MCF 10A (cell line): ENCODE measurements at regions not wholly inside any gene's neighbourhood (a gene's known extent, or its start where the extent isn't known, plus 50 kb on each side); places are given as distances from the start of the nearest gene placed in this dataset.

ENCODE experiments used
- BruUV-seq: library from RNA; stranded (reverse); fragments of 400-500 nt; replicated peaks from 2 replicates; lab custom pipeline; 2021; lab: Mats Ljungman, UMichigan
- CTCF ChIA-PET: fragments of 300-600 bp; sonication (Branson Sonifier 250); formaldehyde crosslinking; extraction: SDS; loops from one replicate; lab custom pipeline; 2021; ENCODE audit warnings: antibody characterized with exemption, inconsistent platforms; lab: Yijun Ruan, JAX
- POLR2A ChIA-PET: fragments of 300-600, 350-650 bp; sonication (Branson Sonifier 250); formaldehyde crosslinking; extraction: SDS; loops from one replicate; lab custom pipeline; 2020; ENCODE audit warnings: antibody characterized with exemption, inconsistent platforms; lab: Yijun Ruan, JAX
- DNase-seq: peaks from one replicate; pipeline ENCODE4 v3.0.0-alpha.2; 2018; ENCODE audit not compliant: unreplicated experiment
- H3K27ac Mint-ChIP-seq: one replicate; pipeline ENCODE4 v1.8.0; 2022; ENCODE audit warnings: mild to moderate bottlenecking, low read depth, mixed read lengths; ENCODE audit not compliant: unreplicated experiment
- H3K27me3 Mint-ChIP-seq: one replicate; pipeline ENCODE4 v1.8.0; 2022; ENCODE audit warnings: mixed read lengths; ENCODE audit not compliant: insufficient read depth, unreplicated experiment
- H3K36me3 Mint-ChIP-seq: one replicate; pipeline ENCODE4 v1.8.0; 2022; ENCODE audit warnings: mild to moderate bottlenecking, moderate library complexity, mixed read lengths; ENCODE audit not compliant: insufficient read depth, unreplicated experiment
- H3K4me1 Mint-ChIP-seq: one replicate; pipeline ENCODE4 v1.8.0; 2022; ENCODE audit warnings: mixed read lengths; ENCODE audit not compliant: insufficient read depth, unreplicated experiment
- H3K4me3 Mint-ChIP-seq: one replicate; pipeline ENCODE4 v1.8.0; 2022; ENCODE audit warnings: mild to moderate bottlenecking, moderate library complexity, mixed read lengths; ENCODE audit not compliant: unreplicated experiment
- H3K9me3 Mint-ChIP-seq: one replicate; pipeline ENCODE4 v1.8.0; 2022; ENCODE audit warnings: mixed read lengths; ENCODE audit not compliant: unreplicated experiment
- intact Hi-C: fragments of 100-400 bp; cut with micrococcal nuclease; formaldehyde crosslinking; loops from 2 replicates; pipeline ENCODE4 v1.14.1; 2022
- TF ChIP-seq, protein P1 (sequence below): fragments of 200-600 bp; IDR thresholded peaks from one replicate; pipeline ENCODE4 v1.8.0; 2022; ENCODE audit warnings: antibody characterized with exemption, mild to moderate bottlenecking; ENCODE audit not compliant: unreplicated experiment

DNA sequence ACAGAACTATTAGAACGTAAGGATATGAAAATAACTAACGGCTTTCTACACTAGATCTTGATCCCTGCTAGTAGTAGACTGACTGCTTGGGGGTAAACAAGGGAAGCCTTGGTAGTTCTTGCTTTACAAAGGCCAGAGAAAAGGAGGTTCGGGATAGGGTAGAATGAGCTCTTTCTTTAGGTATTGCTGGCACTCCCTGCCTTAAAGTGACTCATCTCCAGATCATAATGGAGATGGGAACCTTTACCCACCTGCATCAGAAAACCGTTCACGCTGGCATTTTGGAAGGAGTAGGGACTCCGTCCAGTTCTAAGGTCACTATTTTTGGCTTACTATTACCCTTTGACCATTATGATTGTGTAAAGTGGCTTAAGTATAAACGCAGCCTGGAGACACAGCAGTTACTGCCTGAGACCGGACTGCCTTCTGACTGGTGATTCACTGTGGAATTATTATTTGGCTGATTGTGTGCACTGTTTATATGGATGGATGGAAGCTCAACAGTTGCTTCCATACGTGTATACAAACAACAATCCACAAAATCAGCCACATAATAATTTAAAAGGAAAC is 482.5 kb downstream of the STK39 start:
- peaks cover 5% of the 10 kb centered on the region for H3K4me1 Mint-ChIP-seq
- TF ChIP-seq, protein P1, sequence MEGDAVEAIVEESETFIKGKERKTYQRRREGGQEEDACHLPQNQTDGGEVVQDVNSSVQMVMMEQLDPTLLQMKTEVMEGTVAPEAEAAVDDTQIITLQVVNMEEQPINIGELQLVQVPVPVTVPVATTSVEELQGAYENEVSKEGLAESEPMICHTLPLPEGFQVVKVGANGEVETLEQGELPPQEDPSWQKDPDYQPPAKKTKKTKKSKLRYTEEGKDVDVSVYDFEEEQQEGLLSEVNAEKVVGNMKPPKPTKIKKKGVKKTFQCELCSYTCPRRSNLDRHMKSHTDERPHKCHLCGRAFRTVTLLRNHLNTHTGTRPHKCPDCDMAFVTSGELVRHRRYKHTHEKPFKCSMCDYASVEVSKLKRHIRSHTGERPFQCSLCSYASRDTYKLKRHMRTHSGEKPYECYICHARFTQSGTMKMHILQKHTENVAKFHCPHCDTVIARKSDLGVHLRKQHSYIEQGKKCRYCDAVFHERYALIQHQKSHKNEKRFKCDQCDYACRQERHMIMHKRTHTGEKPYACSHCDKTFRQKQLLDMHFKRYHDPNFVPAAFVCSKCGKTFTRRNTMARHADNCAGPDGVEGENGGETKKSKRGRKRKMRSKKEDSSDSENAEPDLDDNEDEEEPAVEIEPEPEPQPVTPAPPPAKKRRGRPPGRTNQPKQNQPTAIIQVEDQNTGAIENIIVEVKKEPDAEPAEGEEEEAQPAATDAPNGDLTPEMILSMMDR: no peak
- BruUV-seq: no TSS peak
- ChIA-PET CTCF (interaction anchor here (0.6 kb wide), 1 partner anchor 11 kb away, joined by 4 read pairs; no protein-coding TSS in a partner anchor), POLR2A (no interaction called here)
- no peaks in the 10 kb centered on the region for H3K36me3 Mint-ChIP-seq
- DNase-seq: peak; percentile 30
- H3K27me3 Mint-ChIP-seq: no peaks in the 10 kb centered on the region
- no peaks in the 10 kb centered on the region for H3K9me3 Mint-ChIP-seq
- no peak overlapping the region for H3K4me3 Mint-ChIP-seq
- intact Hi-C loops: no loop called here
- no peak overlapping the region for H3K27ac Mint-ChIP-seq

GRCh38 chr2:167761465-167762136 is 485.8 kb downstream of the STK39 start:
- Mint-ChIP-seq H3K4me1 (peaks cover 5% of the 10 kb centered on the region), H3K4me3 (no peak overlapping the region), H3K9me3 (peaks cover 6% of the 10 kb centered on the region), H3K36me3 (no peaks in the 10 kb centered on the region), H3K27ac (no peak overlapping the region), H3K27me3 (peaks cover 11% of the 10 kb centered on the region)
- intact Hi-C loops: no loop called here
- ChIA-PET POLR2A (no interaction called here), CTCF (interaction anchor here (0.6 kb wide), 1 partner anchor 116 kb away, joined by 3 read pairs; no protein-coding TSS in a partner anchor)
- no TSS peak for BruUV-seq
- no peak for DNase-seq
- TF ChIP-seq, protein P1: no peak

GRCh38 chr2:167759531-167759930 is 487.9 kb downstream of the STK39 start:
- no peak overlapping the region for H3K4me3 Mint-ChIP-seq
- H3K27me3 Mint-ChIP-seq: peaks cover 11% of the 10 kb centered on the region
- BruUV-seq: no TSS peak
- CTCF ChIA-PET: no interaction called here
- H3K27ac Mint-ChIP-seq: no peak overlapping the region
- TF ChIP-seq, protein P1: no peak
- H3K9me3 Mint-ChIP-seq: peaks cover 6% of the 10 kb centered on the region
- POLR2A ChIA-PET: no interaction called here
- no peaks in the 10 kb centered on the region for H3K36me3 Mint-ChIP-seq
- DNase-seq: no peak
- no peaks in the 10 kb centered on the region for H3K4me1 Mint-ChIP-seq
- intact Hi-C loops: no loop called here

GRCh38 chr2:167758292-167758691 is 489.1 kb downstream of the STK39 start:
- CTCF ChIA-PET: interaction anchor here (0.6 kb wide), 1 partner anchor 465 kb away, joined by 3 read pairs; no protein-coding TSS in a partner anchor
- no TSS peak for BruUV-seq
- Mint-ChIP-seq H3K9me3 (peaks cover 6% of the 10 kb centered on the region), H3K27ac (no peak overlapping the region), H3K4me1 (no peaks in the 10 kb centered on the region), H3K4me3 (no peak overlapping the region), H3K27me3 (peaks cover 11% of the 10 kb centered on the region), H3K36me3 (no peaks in the 10 kb centered on the region)
- no peak for DNase-seq
- TF ChIP-seq, protein P1: no peak
- intact Hi-C loops: no loop called here
- POLR2A ChIA-PET: no interaction called here
